ENCODE measurements at regions not wholly inside any gene's neighbourhood (a gene's known extent, or its start where the extent isn't known, plus 50 kb on each side); places are given as distances from the start of the nearest gene placed in this dataset.
"Not testable (repeated sequence)": the region's sequence is repeated elsewhere in the genome, so short reads cannot be mapped to it uniquely, and the experiment has no call there.

DNA sequence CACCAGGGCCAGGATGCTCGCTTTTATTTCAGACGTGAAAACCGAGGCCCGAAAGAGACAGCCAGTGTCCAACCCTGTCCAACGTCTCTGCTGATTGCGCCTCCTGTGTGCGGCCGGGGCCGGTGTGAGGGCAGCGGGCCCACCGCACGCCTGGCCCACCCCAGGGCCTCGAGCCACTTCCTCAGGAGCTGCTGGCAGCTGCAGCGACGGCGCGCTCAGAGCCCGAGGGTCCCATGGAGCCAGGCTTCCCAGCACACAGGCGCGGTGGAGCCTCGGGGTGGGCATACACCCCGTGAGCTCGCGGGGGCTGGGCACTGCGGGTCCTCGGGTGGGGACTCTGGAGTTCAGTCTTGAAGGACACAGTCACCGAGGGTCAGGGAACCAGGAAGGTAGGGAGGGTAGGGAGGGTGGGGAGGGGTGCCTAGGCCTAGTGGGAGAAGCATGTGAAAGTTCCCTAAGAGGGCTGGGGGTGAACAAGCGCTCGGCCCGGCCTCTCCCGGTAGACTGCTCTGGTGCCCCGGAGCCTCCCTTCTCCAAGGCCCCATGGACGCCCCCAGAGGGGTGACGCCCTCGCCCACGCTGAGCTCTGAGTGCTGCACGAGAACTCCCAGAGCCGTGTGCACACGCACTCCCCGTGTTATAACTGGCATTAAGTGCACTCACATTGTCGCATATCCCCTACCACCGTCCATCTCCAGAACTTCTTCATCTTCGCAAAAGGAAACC lies 1547.2 kb downstream of the RPIA start:
- H3K4me3 ChIP-seq; H3K27me3 ChIP-seq; DNase-seq; H3K36me3 ChIP-seq; H3K27ac ChIP-seq; H3K9me3 ChIP-seq; H3K4me1 ChIP-seq; intact Hi-C loops (cut with DNase I; ENCODE audit: low total_unique reads): not testable (repeated sequence)

DNA sequence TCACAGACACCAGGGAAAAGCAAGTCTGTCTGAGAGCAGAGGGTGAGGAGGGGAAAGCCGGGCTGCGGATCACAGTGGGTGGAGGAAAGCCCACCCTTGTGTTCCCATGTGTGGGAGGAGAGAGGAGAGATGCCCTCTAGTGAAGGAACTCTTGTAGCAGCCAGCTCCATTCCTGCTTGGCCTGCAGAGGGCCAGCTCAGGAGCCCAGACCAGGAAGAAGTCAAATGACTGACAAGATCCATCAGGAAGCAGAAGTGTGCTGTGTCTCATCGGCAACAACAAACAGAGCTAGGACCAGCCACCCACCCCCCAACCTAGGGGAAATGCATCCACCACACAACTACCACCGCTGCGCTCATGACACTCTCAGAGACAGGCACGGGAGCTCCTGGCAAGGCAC lies 1548.3 kb downstream of the RPIA start:
- H3K9me3 ChIP-seq; H3K36me3 ChIP-seq; H3K4me3 ChIP-seq; intact Hi-C loops (cut with DNase I; ENCODE audit: low total_unique reads); H3K27me3 ChIP-seq; H3K4me1 ChIP-seq; DNase-seq; H3K27ac ChIP-seq: not testable (repeated sequence)

DNA sequence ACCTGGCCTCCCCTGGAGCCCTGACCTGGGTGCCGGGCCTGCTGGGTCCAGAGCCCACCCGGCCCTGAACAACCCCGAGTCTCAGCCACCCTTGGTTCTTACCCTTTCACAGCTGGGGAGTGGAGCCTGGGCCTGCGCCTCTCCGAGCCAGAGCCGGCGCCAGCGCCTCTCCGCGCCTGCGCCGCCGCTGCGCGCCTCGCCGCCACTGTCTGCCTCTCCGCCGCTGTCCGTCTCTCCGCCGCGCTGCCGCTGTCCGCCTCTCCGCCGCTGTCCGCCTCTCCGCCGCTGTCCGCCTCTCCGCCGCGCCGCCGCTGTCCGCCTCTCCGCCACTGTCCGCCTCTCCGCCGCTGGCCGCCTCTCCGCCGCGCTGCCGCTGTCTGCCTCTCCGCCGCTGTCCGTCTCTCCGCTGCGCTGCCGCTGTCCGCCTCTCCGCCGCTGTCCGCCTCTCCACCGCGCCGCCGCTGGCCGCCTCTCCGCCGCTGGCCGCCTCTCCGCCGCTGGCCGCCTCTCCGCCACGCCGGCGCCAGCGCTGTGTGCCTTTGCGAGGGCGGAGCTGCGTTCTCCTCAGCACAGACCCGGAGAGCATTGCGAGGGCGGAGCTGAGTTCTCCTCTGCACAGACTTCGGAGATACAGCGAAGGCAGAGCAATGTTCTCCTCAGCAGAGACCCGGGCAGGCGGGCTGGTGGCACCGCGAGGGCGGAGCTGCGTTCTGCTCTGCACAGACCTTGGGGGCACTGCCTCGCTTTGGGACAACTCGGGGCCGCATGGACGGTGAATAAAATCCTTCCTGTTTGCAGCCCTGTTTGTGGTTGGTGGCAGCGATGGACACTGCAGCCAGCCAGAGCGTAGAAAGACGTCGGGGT lies 1553.7 kb downstream of the RPIA start:
- H3K27me3 ChIP-seq; H3K9me3 ChIP-seq; H3K27ac ChIP-seq; DNase-seq; H3K36me3 ChIP-seq; H3K4me3 ChIP-seq; intact Hi-C loops (cut with DNase I; ENCODE audit: low total_unique reads); H3K4me1 ChIP-seq: not testable (repeated sequence)

DNA sequence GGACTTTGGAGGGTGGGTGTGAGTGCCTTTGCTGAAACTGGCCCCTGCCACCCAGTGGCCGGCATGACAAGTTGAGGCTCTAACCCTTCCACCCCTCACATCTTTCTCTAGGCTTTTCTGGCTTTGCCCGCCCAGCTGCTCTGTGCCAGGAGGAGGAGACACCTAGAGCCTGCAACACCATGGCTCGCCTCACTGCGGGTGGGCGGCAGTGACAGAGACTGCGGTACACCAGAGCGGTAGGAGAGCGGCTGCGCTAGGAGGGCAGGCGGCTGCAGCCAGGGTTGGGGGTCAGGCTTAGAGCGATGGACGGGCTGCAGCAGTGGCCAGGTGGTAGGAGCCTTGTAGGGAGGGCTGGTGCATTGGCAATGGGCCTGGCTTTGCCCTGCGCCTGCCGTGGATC lies 1556.9 kb downstream of the RPIA start:
- H3K4me1 ChIP-seq; H3K27ac ChIP-seq; H3K36me3 ChIP-seq; H3K4me3 ChIP-seq; H3K9me3 ChIP-seq; H3K27me3 ChIP-seq; DNase-seq; intact Hi-C loops (cut with DNase I; ENCODE audit: low total_unique reads): not testable (repeated sequence)

DNA sequence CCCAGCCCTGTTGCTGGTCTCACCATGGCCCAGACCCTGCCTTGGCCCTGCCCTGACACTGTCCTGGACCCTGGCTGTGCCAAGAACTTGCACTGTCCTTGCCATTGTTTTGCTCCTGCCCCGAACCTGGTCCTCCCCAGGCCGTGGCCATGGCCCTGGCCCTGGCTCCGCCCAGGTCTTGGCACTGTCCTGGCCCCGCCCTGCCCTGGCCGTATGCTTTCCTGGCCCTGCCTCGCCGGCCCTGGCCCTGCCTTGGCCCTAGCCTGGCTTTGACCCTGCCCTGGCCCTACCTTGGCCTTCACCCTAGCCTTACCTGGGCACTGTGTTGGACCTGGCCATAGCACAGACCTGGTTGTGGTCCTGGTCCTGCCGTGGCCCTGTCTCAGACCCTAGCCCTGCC lies 1558.9 kb downstream of the RPIA start:
- DNase-seq; intact Hi-C loops (cut with DNase I; ENCODE audit: low total_unique reads); H3K36me3 ChIP-seq; H3K9me3 ChIP-seq; H3K4me3 ChIP-seq; H3K27me3 ChIP-seq; H3K27ac ChIP-seq; H3K4me1 ChIP-seq: not testable (repeated sequence)

DNA sequence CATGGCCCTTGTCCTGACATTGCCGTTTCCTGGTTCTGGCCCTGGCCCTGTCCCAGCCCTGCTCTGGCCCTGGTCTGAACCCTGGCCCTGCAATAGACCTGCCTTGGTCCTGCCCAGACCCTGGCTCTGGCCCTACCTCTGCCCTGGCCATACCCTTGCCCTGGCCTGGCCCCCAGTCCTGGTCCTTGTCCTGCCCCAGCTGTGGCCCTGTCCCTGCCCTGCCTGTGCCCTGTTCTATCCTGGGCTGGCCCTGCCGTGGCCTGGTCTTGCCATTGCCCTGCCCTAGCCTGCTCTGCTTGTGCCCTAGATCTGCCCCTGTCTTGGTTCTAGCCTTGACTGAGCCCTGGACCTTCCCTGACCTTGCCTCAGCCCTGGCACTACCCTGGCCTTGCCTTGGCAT lies 1560.1 kb downstream of the RPIA start:
- H3K36me3 ChIP-seq; intact Hi-C loops (cut with DNase I; ENCODE audit: low total_unique reads); H3K27ac ChIP-seq; H3K4me3 ChIP-seq; H3K9me3 ChIP-seq; DNase-seq; H3K27me3 ChIP-seq; H3K4me1 ChIP-seq: not testable (repeated sequence)

DNA sequence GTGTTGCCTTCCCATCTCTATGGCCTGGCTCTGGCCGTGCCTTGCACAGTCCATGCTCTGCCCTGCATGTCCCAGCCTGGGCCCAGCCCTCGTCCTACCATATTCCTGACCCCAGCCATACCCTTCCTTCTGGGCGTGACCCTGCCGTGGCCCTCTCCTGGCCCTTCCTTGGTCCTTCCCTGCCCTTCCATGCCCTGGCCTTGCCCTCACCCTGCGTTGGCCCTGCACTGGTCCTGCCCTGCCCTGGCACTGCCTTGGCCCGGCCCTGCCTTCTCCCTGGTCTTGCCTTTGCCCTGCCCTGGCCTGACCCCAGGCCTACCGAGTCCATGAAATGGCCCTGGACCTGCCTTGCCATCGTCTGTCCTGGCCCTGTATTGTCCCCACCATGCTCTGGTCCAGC lies 1561.8 kb downstream of the RPIA start:
- intact Hi-C loops (cut with DNase I; ENCODE audit: low total_unique reads); H3K4me3 ChIP-seq; H3K27ac ChIP-seq; DNase-seq; H3K4me1 ChIP-seq; H3K27me3 ChIP-seq; H3K9me3 ChIP-seq; H3K36me3 ChIP-seq: not testable (repeated sequence)

DNA sequence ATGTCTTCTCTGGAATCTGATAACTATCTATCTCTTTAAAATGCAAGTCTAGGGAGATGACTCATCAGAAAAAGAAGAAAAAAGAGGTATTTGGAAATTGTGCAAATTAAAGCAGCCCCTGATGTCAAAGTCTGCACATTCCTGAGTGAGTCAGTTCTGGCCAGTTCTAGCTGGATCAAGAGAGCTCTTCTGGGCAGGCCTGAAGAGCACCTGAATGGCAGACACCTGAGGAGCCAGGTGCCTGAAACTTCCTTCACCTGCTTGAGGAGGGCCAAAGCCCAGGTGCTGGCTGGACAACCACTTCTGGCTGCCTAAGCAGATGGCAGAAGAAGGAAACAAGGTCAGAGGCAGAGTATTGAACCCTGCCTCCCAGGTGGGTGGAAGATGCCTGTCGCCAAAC lies 1575.4 kb downstream of the RPIA start:
- H3K4me3 ChIP-seq; H3K27ac ChIP-seq; H3K9me3 ChIP-seq; DNase-seq; intact Hi-C loops (cut with DNase I; ENCODE audit: low total_unique reads); H3K27me3 ChIP-seq; H3K4me1 ChIP-seq; H3K36me3 ChIP-seq: not testable (repeated sequence)

DNA sequence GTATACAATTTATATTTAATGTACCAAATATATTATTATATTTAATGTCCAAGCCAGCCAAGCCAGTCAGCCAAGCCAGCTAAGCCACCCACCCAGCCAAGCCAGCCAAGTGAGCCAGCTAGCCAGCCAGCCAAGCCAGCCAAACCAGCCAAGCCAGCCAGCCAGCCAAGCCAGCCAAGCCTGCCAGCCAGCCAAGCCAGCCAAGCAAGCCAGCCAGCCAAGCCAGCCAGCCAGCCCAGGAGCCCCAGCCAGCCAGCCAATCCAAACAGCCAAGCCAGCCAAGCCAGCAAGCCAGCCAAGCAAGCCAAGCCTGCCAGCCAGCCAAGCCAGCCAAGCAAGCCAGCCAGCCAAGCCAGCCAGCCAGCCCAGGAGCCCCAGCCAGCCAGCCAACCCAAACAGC lies 1596.3 kb downstream of the RPIA start:
- intact Hi-C loops (cut with DNase I; ENCODE audit: low total_unique reads) = not testable (repeated sequence)

DNA sequence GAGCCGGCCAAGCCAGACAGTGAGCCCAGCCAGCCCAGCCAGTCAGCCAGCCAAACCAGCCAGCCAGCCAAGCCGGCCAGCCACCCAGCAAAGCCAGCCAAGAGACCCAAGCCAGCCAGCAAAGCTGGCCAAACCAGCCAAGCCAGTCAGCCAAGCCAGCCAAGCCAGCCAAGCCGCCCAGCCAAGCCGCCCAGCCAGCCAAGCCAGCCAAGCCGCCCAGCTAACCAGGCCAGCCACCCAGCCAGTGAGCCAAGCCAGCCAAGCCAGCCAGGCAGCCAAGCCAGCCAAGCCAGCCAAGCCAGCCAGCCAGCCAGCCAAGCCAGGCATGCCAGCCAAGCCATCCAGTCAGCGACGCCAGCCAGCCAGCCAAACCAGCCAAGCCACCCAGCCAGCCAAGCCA lies 1596.9 kb downstream of the RPIA start:
- intact Hi-C loops (cut with DNase I; ENCODE audit: low total_unique reads); H3K9me3 ChIP-seq; DNase-seq; H3K4me3 ChIP-seq; H3K27me3 ChIP-seq; H3K36me3 ChIP-seq; H3K4me1 ChIP-seq; H3K27ac ChIP-seq: not testable (repeated sequence)

More for the DNA sequence above, 1596.3 kb downstream of the RPIA start:
- not testable (repeated sequence) for H3K27me3 ChIP-seq, H3K9me3 ChIP-seq, H3K36me3 ChIP-seq, DNase-seq, H3K27ac ChIP-seq, H3K4me3 ChIP-seq, H3K4me1 ChIP-seq

DNA sequence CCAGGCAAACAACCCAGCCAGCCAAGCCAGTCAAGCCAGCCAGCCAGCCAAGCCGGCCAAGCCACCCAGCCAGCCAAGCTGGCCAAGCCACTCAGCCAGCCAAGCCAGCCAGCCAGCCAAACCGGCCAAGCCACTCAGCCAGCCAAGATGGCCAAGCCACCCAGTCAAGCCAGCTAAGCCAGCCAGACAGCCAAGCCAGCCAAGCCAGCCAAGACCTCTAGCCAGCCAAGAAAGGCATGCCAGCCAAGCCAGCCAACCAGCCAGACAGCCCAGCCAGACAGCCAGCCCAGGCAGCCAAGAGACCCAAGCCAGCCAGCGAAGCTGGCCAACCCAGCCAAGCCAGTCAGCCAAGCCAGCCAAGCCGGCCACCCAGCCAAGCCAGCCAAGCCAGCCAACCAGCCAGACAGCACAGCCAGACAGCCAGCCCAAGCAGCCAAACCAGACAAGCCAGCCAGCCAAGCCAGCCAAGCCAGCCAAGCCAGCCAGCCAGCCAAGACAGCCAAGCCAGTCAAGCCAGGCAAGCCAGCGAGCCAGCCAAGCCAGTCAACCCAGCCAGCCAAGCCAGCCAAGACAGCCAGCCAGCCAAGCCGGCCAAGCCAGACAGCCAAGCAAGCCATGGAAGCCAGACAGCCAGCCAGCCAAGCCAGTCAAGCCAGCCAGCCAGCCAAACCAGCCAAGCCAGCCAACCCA lies 1598.0 kb downstream of the RPIA start:
- intact Hi-C loops (cut with DNase I; ENCODE audit: low total_unique reads); H3K9me3 ChIP-seq; DNase-seq; H3K27me3 ChIP-seq; H3K36me3 ChIP-seq; H3K27ac ChIP-seq; H3K4me3 ChIP-seq; H3K4me1 ChIP-seq: not testable (repeated sequence)

DNA sequence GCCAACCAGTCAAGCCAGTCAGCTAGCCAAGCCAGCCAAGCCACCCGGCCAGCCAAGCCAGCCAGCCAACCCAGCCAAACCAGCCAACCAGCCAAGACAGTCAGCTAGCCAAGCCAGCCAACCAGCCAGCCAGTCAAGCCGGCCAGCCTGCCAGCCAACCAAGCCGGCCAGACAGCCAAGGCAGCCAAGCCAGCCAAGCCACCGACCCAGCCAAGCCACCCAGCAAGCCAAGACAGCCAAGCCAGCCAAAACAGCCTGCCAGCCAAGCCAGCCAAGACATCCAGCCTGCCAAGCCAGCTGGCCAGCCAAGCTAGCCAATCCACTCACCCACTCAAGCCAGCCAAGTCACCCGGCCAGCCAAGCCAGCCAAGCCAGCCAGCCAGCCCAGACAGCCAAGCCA lies 1599.2 kb downstream of the RPIA start:
- H3K27ac ChIP-seq; DNase-seq; H3K9me3 ChIP-seq; H3K27me3 ChIP-seq; intact Hi-C loops (cut with DNase I; ENCODE audit: low total_unique reads); H3K4me1 ChIP-seq; H3K36me3 ChIP-seq; H3K4me3 ChIP-seq: not testable (repeated sequence)

DNA sequence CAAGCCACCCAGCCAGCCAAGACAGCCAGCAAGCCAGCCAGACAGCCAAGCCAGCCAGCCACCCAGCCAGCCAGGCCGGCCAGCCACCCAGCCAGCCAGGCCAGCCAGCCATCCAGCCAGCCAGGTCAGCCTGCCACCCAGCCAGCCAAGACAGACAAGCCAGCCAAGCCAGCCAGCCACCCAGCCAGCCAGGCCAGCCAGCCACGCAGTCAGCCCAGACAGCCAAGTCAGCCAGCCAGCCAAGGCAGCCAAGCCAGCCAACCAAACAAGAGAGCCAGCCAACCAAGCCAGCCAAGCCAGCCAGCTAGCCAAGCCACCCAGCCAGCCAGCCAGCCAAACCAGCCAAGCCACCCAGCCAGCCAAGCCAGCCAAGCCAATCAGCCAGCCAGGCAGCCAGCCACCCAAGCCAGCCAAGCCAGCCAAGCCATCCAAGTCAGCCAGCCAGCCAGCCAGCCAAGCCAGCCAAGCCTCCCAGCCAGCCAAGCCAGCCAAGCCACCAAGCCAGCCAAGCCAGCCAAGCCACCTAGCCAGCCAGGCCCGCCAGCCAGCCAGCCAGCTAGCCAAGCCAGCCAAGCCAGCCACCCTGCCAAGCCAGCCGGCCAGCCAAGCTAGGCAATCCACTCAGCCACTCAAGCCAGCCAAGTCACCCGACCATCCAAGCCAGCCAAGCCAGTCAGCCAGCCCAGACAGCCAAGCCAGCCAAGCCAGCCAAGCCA lies 1599.9 kb downstream of the RPIA start:
- intact Hi-C loops (cut with DNase I; ENCODE audit: low total_unique reads); H3K36me3 ChIP-seq; H3K9me3 ChIP-seq; H3K27ac ChIP-seq; H3K4me3 ChIP-seq; H3K4me1 ChIP-seq; H3K27me3 ChIP-seq: not testable (repeated sequence)
- DNase-seq = peak in 1 of 2 donors; percentile 41

Measured in uterus (tissue), 3 donors.